GM21737 (cell line): ENCODE measurements at regions not wholly inside any gene's neighbourhood (a gene's known extent, or its start where the extent isn't known, plus 50 kb on each side); places are given as distances from the start of the nearest gene placed in this dataset.
"Not testable (repeated sequence)": the region's sequence is repeated elsewhere in the genome, so short reads cannot be mapped to it uniquely, and the experiment has no call there.

Source experiments
- ATAC-seq: cut with Tn5 transposase; IDR thresholded peaks from one replicate; pipeline ENCODE4 v1.9.1; 2021; ENCODE audit warnings: mild to moderate bottlenecking, moderate library complexity; ENCODE audit not compliant: unreplicated experiment

DNA sequence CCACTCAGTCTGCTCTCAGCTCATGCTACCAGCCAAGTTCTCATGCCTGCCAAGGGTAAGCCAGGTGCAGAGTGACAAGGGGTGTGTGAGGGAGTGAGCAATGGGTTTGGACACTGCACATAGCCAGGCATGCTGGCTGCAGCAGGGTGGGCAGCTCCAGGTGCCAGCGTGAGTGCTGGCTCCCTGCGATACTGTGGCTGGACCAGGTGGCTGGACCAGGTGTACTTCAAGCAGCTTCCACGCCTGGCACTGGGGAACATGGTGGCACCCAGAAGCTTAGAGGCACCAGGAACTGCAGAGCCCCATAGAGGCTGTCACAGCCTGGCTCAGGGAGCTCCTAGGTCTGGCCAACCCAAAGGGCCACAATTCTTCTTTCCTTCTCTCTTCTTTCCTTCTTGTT, 234.9 kb upstream of the GIMD1 start:
- ATAC-seq, result no peak

DNA sequence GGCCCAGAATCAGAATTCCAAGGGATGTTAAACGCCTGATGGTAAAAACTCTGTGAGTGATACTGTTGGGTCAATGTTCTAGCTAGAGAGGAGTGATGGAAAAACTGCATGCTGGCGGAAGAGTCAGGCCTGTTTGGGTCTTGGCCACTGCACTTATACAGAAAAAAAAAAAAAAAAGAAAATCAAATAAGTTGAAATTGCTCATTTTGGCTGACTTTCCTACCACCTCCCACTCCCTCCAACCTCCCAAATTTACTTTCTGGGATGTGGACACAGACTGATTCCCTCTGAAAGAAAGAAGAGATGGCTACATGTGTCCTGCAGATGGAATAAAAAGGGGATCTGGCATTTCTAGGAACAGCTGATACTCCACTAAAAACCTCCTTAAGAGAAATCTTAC, 234.1 kb upstream of the GIMD1 start:
- ATAC-seq, result no peak

DNA sequence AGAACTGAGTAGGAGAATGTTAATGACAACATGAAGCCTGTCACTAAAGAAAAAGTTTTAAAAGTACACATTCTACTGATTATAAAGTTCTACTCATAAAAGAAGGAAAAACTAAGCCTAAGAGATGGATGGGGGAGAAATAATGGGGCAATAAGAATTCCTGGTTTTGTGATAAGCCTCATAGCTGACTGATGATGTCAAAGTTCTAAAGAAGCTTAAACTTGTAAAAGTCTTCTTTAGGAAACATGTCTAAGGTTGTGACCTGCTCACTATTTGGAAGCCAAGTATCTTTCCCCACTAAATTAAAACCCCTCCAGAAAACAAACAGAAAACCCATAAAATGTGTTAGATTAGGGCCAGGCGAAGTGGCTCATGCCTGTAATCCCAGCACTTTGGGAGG, 232.9 kb upstream of the GIMD1 start:
- no peak for ATAC-seq

DNA sequence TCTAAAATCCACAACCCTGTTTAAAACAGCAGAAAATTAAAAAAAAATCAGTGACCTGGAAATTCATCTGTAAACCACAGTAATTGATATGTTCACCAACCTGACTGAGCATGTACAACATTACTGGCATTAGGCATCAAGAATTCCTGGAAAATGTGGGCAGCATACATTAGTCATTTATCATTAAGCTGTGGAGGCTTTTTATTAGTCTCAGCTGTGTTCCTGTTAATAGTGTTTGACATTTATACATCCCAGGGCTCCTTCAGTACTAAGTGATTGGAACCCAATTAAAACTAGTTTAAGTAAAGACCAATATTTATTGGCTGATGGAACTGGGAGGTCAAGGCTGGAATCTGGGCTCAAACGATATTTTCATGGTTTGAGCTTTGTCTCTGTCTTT, 227.3 kb upstream of the GIMD1 start:
- ATAC-seq, result no peak

DNA sequence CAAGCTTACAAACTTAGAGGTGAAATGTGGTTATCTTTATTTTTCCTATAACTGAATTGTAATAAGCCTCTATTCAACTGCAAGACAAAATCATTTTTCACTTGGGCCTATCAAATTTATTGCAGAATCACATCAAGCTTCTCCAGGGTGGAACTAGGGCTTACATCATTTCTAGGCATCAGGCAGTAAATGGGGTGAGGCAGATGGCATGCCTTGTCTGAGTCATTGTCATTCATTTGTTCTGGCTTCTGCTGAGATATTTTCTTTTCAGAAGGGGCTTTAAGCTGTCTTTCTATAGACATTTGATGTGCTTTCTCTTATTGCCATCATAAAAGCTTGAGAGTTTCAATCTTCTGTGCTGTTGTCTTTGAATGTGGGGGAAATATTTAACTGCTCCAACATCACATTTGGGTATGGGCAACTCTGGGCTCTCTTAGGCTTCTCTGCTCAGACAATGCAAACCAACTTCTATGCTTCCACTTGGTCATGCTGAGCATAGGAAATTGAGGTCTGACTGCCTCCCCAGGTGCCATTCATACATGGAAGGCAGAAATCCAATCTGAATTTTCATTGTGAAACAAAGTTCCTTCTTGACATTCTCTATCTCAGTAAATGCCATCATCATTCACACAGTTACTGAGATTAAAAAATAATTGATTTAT, 225.8 kb upstream of the GIMD1 start:
- ATAC-seq, result no peak

DNA sequence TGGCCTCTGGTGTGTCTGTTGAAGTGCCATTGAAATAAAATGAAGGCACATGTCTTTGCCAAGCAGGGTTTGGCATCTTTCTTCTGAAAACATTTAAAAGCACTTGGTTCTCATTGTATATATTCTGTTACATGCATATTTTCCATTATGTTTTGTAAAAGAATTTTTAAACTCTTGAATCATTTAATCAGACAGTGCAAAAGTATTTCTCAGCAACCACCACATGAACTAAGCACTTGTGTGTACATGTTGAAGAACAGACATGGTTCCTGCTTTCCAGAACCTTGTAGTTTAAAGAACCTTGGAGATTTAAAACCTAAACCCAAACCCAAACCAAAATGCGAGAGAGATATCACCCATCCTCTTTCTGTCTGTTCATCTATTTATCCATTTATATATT, 220.3 kb upstream of the GIMD1 start:
- no peak for ATAC-seq

DNA sequence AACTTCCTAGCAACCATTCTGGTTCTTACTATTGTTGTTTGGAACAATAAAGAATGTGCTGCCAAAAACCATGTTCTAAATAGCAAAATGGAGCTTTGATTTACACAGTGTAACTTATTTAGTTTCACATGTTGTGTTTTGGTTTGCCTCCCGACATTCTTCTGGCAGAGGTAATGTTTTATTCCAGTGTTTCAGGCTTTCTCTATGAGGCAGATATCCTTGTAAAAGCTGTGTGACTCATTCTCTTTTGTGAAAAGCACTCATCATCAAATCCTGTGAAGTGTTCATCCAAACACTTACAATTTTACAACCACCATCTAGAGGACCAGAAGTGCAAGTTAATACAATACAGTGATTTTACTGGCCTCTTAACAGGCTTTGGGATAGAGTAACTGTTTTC, 219.0 kb upstream of the GIMD1 start:
- ATAC-seq, result no peak

DNA sequence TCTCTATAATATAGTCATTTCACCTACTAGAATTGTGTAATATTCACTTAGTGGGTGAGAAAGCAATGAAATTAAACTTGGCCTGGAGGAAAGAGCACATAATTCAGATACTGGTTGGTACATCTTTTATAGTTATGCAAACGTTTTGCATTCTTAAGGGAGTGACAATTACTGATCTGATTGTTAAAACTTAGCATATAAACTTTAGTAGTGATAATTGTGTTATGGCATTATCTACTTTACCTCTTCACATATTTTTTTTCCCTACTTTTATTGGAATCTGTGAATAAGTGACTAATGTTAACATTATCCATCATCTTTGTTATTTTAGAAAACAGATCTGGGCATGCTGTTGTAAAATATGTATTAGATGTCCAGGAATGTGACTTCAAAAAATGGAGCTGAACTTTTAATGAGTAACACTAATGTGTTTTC, 217.4 kb upstream of the GIMD1 start:
- ATAC-seq, result no peak

DNA sequence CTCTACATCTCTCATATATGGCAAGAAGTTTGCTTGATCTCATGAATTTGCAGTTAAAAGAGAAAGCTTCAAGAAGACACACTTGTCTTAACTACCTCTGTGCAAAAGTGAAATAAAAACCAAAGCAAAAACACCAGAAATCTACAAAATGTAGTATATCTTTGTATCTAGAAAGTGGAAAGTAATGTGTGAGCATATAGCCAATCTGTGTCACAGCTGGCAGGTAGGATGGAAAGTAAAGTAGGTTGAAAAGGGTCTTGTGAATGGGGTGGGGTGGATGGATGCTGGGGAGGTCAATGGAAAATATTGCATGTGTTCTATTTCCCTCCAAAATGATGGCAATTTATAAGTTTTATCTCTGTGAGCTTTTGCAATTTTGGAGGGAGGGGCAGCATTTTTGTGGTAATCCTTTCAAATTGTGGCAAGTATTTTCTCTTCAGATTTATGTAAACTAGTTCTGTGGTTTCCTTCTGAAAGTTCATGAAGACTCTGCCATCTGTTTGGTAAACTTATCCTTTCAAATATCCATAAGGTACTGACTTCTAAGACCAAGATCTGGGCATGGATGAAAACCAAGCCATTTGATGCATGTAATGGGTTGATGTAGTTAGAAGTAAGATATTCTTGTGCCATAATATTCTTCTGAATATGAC, 215.9 kb upstream of the GIMD1 start:
- ATAC-seq, result no peak

DNA sequence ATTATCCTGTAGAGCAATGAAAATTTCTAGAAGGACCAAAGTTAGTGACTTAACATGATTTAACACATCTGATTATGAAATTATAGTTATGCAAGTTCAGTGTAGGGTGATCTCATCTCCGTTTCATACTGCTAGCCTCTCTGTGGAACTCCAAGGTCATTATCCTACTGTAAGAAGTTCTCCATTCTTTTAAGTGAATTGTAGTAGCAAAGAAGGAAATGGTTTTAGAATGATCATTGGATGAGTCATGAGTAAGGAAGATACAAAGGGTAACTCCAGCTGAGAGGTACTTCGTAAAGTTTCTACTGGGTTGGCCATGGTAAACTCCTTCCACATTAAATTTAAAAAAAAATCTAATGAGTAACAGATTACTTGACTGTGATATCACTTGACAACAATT, 215.0 kb upstream of the GIMD1 start:
- no peak for ATAC-seq

DNA sequence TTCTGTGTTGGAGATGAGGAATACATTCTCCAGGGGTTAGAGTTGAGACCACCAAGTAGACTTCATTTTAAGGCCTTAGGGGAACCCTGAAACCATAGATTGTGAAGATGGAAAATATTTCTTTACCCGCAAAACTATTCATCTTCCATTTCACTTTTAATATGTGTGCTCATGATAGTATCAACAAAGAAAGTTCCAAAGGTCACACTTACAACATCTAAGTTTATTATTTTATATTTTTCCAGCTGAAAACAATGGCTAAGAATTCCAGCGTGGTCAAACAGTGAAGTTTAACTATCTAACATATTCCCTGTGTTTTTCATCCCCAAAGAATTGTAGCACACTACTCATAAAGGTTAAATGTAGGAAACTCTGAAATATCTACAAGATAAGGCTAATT, 214.5 kb upstream of the GIMD1 start:
- no peak for ATAC-seq

DNA sequence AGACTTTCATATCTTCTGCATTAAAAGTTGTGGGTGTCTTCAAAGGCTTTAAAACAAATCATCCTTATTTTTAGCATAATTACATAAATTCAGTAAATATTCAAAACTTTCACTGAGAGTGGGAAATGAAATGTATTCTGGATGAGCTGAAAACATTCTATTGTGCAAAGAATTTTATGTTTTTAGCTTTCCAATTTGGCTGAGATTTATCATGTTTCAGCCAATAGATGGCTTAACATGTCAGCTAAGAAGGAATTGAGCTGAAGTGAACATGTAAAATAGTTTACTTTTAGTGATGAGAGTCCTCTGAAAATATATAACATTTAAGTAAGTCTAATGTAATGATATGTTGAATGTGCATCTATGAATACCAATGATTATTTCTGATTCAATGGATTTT, 213.5 kb upstream of the GIMD1 start:
- no peak for ATAC-seq

DNA sequence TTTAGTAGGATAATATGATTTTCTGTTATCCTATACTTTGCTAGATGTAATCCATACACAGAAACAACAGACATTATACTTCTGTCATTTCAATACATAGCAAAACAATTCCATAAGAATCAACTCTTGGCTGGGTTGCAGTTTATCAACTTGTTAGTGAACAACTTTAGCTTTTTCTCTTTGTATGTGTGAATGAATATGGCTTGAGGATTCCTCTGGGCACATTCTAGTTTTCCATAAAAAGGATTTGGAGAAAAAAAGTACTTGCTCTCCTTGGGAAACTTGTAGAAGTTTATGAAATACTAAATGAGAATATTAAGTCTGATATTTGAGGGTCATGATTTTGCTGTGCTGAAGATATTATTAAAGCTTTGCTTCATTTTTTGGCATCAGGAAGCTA, 210.7 kb upstream of the GIMD1 start:
- no peak for ATAC-seq

DNA sequence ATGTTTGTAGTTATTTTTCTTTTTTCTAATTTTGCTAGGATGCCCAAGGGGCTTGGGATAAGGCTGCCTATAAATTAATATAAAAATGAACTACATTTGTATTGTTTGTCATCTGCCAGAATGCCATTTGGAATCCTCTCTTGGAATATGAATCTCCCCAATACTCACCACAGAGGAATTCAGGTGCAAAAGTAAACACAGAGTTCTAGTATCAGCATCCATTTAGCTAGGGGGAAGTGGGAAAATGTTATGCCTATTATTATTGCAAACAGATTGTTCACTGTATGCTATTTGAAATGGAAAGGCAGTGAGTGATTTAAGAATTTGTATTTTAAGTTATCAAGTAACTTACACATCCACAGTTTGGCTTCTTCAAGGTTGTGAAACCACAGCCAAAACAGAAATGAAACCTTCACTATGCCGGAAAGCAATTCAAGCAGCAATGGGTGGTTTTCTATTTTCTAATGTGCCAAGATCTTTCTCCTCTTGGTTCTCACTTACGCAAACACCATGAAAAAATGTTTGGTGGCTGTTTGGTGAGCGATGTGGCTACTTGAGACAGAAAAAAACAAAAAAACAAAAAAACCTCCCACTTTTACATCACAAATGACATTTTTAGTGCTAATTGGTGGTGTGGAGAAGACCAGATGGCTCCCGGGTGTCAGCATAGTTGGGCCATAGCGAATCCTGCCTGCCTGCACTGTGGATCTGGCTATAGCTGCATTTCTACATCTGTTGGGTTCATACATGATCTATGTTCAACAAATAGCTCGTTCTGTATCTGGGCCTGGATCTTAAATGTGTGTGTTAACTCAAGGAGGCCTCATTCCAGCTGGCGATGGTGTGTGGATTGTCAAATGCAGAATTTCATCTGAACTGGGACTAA, 200.8 kb upstream of the GIMD1 start:
- no peak for ATAC-seq

DNA sequence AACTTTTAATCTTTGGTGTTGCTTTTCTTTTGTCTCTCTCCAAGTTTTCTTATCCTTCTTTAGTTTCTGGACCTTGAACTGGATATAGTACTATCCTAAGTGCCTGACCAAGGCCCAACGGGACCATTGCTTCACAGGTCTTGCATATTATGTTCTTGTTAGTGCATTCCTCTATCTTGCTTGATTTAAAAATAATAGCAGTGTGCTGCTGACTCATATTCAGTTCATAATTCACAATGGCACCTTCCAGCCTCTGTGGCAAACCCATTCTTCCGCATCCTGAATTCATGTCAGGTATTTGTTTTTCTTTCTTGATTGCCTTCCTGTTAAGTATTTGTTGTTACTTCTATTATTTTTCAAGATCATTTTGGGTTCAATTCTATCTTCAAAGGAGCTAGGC, 197.1 kb upstream of the GIMD1 start:
- no peak for ATAC-seq

DNA sequence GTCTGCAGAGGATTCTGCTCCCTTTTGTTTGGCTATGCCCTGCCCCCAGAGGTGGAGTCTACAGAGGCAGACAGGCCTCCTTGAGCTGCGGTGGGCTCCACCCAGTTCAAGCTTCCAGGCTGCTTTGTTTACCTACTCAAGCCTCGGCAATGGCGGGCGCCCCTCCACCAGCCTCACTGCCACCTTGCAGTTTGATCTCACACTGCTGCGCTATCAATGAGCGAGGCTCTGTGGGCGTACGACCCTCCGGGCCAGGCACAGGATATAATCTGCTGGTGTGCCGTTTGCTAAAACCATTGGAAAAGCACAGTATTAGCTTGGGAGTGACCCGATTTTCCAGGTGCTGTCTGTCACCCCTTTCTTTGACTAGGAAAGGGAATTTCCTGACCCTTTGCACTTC, 195.1 kb upstream of the GIMD1 start:
- ATAC-seq, result not testable (repeated sequence)

DNA sequence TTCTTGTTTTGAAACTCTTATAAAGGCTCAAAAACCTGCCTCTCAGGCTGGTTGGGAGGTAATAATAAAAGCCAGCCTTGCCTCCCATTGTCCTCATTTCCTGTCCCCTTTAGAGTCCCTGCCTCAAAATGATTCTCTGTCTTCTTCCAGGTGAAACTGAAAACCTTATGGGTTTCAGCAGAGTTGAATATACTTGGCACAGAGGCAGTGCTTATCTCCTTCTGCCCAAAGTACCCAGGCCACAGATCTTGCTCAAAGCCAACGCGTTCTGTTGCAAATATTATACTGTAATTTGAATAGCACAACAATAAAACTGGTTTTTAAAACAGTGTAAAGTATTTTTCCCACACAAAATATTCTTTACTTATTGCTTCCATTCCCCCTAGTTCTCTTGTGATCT, 183.1 kb upstream of the GIMD1 start:
- ATAC-seq, result no peak

DNA sequence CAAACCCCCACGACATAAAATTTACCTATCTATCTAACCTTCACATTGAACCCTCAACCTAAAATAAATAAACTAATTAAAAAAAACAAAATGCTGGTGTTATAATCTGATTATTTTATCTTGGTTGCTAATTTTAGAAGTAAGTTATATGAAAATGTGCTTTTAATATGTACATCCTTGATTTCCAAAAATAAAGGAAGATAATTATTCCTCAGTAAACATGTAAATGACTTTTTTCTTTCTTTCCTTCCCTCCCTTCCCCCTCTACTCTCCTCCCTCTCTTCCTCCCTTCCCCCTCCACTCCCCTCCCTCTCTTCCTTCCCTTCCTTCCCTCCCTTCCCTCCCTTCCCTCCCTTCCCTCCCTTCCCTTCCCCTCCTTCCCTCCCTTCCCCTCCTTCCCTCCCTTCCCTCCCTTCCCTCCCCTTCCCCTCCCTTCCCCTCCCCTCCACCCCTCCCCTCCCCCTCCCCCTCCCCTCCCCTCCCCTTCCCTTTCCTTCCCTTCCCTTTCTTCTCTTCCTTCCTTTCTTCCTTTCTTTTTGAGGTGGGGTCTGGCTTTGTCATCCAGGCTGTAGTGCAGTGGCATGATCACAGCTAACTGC, 180.0 kb upstream of the GIMD1 start:
- no peak for ATAC-seq

DNA sequence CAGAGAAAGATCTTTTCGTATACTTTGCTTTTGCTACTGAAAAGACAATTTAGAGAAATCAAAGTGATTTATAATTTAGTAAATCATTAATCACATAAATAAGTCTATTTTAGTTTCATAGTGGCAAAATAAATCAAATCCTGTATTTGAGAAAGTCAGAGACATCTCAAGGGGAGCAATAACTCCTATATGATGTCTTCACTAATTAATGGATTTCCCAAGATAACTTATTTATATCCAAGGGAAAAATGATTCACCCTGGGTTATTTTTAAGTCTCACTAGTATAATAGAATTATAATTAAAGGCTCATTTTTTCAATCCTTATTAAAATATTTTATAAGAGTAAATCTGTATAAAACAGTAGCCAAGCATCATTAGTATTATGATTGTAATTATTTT, 177.8 kb upstream of the GIMD1 start:
- no peak for ATAC-seq

DNA sequence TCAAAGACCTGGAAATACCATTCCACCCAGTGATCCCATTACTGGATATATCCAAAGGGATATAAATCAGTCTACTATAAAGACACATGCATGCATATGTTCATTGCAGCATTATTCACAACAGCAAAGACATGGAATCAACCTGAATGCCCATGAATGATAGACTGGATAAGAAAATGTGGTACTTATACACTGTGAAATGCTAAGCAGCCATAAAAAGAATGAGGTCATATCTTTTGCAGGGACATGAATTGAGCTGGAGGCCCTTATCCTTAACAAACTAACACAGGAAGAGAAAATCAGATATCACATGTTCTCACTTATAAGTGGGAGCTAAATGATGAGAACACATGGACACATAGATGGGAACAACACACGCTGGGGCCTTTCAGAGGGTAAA, 174.0 kb upstream of the GIMD1 start:
- ATAC-seq, result not testable (repeated sequence)

DNA sequence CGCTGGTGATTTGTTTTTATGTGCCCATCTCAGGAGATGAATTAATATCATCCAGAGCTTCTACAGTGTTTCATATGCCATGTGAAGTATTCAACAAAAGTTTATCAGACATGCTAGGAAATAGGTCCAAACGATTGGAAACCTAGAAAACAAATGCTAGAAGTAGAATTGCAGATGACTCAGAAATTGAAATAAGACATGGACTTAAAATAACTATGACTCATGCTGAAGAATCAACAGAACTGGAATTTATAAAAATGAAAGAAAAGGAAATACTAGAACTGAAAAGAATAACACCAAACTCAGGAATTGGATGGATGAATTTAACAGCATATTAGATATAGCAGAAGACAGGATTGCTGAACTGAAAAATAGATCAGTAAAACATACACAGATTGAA, 172.7 kb upstream of the GIMD1 start:
- no peak for ATAC-seq

DNA sequence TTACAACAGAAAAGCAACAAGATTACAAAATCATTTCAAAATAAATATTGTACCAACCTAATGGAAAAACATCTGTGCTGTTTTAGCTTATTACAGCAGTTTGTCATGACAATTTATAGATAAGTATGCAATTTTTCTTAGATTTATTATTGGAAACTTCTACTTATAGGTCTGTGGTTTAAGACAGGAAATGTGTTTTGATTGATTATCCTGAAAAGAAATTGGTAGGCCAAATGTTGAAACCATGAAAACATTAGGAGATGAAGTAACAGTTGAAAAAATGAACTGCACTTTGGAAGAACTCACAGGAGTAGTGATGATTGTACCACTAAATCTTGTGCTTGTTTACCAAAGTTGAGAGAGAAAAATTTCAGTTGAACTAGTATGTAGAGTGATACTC, 162.2 kb upstream of the GIMD1 start:
- no peak for ATAC-seq
